Middle frontal gyrus (tissue), 1 donor: ENCODE measurements at regions not wholly inside any gene's neighbourhood (a gene's known extent, or its start where the extent isn't known, plus 50 kb on each side); places are given as distances from the start of the nearest gene placed in this dataset.

ENCODE experiments used
- DNase-seq: peaks from one replicate; pipeline ENCODE4 v3.0.0-alpha.2; 2015; ENCODE audit warnings: low spot score; ENCODE audit errors: extremely low spot score

- no peak for DNase-seq
Observed at GRCh38 chr1:193662030-193662429, 475.6 kb upstream of the B3GALT2 start.

GRCh38 chr1:193661385-193661784, 475.0 kb upstream of the B3GALT2 start:
- DNase-seq: no peak

- DNase-seq: no peak
Observed at GRCh38 chr1:193660428-193660827, 474.0 kb upstream of the B3GALT2 start.

GRCh38 chr1:193658691-193659090, 472.3 kb upstream of the B3GALT2 start:
- DNase-seq: no peak

GRCh38 chr1:193658081-193658480, 471.7 kb upstream of the B3GALT2 start:
- DNase-seq: no peak

GRCh38 chr1:193657552-193657951, 471.1 kb upstream of the B3GALT2 start:
- DNase-seq: no peak

- no peak for DNase-seq
Observed at GRCh38 chr1:193656841-193657240, 470.4 kb upstream of the B3GALT2 start.

- DNase-seq: no peak
Observed at GRCh38 chr1:193654951-193655735, 468.7 kb upstream of the B3GALT2 start.

- DNase-seq: no peak
Observed at GRCh38 chr1:193649587-193649986, 463.2 kb upstream of the B3GALT2 start.

- no peak for DNase-seq
Observed at GRCh38 chr1:193634876-193635275, 448.5 kb upstream of the B3GALT2 start.

GRCh38 chr1:193634470-193634869, 448.1 kb upstream of the B3GALT2 start:
- no peak for DNase-seq

GRCh38 chr1:193633991-193634390, 447.6 kb upstream of the B3GALT2 start:
- no peak for DNase-seq

GRCh38 chr1:193633093-193633492, 446.7 kb upstream of the B3GALT2 start:
- no peak for DNase-seq

- DNase-seq: no peak
Observed at GRCh38 chr1:193631306-193631705, 444.9 kb upstream of the B3GALT2 start.

- no peak for DNase-seq
Observed at GRCh38 chr1:193629875-193630274, 443.5 kb upstream of the B3GALT2 start.

GRCh38 chr1:193626695-193627094, 440.3 kb upstream of the B3GALT2 start:
- DNase-seq: no peak

GRCh38 chr1:193625255-193625654, 438.8 kb upstream of the B3GALT2 start:
- no peak for DNase-seq

- DNase-seq: no peak
Observed at GRCh38 chr1:193619911-193620310, 433.5 kb upstream of the B3GALT2 start.

GRCh38 chr1:193614817-193615216, 428.4 kb upstream of the B3GALT2 start:
- no peak for DNase-seq

GRCh38 chr1:193614275-193614674, 427.9 kb upstream of the B3GALT2 start:
- no peak for DNase-seq

- no peak for DNase-seq
Observed at GRCh38 chr1:193613041-193613440, 426.6 kb upstream of the B3GALT2 start.

GRCh38 chr1:193609592-193609991, 423.2 kb upstream of the B3GALT2 start:
- DNase-seq: no peak

GRCh38 chr1:193607787-193608186, 421.4 kb upstream of the B3GALT2 start:
- DNase-seq: no peak
